ENCODE measurements at regions not wholly inside any gene's neighbourhood (a gene's known extent, or its start where the extent isn't known, plus 50 kb on each side); places are given as distances from the start of the nearest gene placed in this dataset.
"Not testable (repeated sequence)": the region's sequence is repeated elsewhere in the genome, so short reads cannot be mapped to it uniquely, and the experiment has no call there.

- no peak for DNase-seq
- in situ Hi-C loops (cut with HindIII; ENCODE audit: low pct_ligation_motif_present, low pct_unique_long_range_greater_than_20kb, low sequenced_read_pairs), result no loop called here
Measured at GRCh38 chr5:86465052-86465838, 152.5 kb upstream of the COX7C start.

GRCh38 chr5:86466721-86467120, 151.0 kb upstream of the COX7C start:
- in situ Hi-C loops (cut with HindIII; ENCODE audit: low pct_ligation_motif_present, low pct_unique_long_range_greater_than_20kb, low sequenced_read_pairs), result not testable (repeated sequence)

GRCh38 chr5:86482008-86482407, 135.7 kb upstream of the COX7C start:
- no peak for DNase-seq
- in situ Hi-C loops (cut with HindIII; ENCODE audit: low pct_ligation_motif_present, low pct_unique_long_range_greater_than_20kb, low sequenced_read_pairs), result no loop called here

More at GRCh38 chr5:86466721-86467120, 151.0 kb upstream of the COX7C start:
- DNase-seq, result not testable (repeated sequence)

GRCh38 chr5:86493777-86494176, 124.0 kb upstream of the COX7C start:
- DNase-seq, result no peak
- in situ Hi-C loops (cut with HindIII; ENCODE audit: low pct_ligation_motif_present, low pct_unique_long_range_greater_than_20kb, low sequenced_read_pairs), result no loop called here

GRCh38 chr5:86500947-86501346, 116.8 kb upstream of the COX7C start:
- in situ Hi-C loops (cut with HindIII; ENCODE audit: low pct_ligation_motif_present, low pct_unique_long_range_greater_than_20kb, low sequenced_read_pairs), result no loop called here
- DNase-seq, result peak; percentile 3

GRCh38 chr5:86507574-86507973, 110.2 kb upstream of the COX7C start:
- in situ Hi-C loops (cut with HindIII; ENCODE audit: low pct_ligation_motif_present, low pct_unique_long_range_greater_than_20kb, low sequenced_read_pairs), result no loop called here
- no peak for DNase-seq

GRCh38 chr5:86510330-86510915, 107.3 kb upstream of the COX7C start:
- in situ Hi-C loops (cut with HindIII; ENCODE audit: low pct_ligation_motif_present, low pct_unique_long_range_greater_than_20kb, low sequenced_read_pairs); DNase-seq: not testable (repeated sequence)

GRCh38 chr5:86523718-86524117, 94.0 kb upstream of the COX7C start:
- in situ Hi-C loops (cut with HindIII; ENCODE audit: low pct_ligation_motif_present, low pct_unique_long_range_greater_than_20kb, low sequenced_read_pairs), result no loop called here
- no peak for DNase-seq

- DNase-seq, result no peak
- in situ Hi-C loops (cut with HindIII; ENCODE audit: low pct_ligation_motif_present, low pct_unique_long_range_greater_than_20kb, low sequenced_read_pairs), result no loop called here
Measured at GRCh38 chr5:86525622-86526021, 92.1 kb upstream of the COX7C start.

- in situ Hi-C loops (cut with HindIII; ENCODE audit: low pct_ligation_motif_present, low pct_unique_long_range_greater_than_20kb, low sequenced_read_pairs), result no loop called here
- no peak for DNase-seq
Measured at GRCh38 chr5:86526811-86527348, 90.9 kb upstream of the COX7C start.

- no peak for DNase-seq
- in situ Hi-C loops (cut with HindIII; ENCODE audit: low pct_ligation_motif_present, low pct_unique_long_range_greater_than_20kb, low sequenced_read_pairs), result no loop called here
Measured at GRCh38 chr5:86532429-86532828, 85.3 kb upstream of the COX7C start.

- DNase-seq, result no peak
- in situ Hi-C loops (cut with HindIII; ENCODE audit: low pct_ligation_motif_present, low pct_unique_long_range_greater_than_20kb, low sequenced_read_pairs), result no loop called here
Measured at GRCh38 chr5:86536396-86536795, 81.3 kb upstream of the COX7C start.

- in situ Hi-C loops (cut with HindIII; ENCODE audit: low pct_ligation_motif_present, low pct_unique_long_range_greater_than_20kb, low sequenced_read_pairs), result no loop called here
- DNase-seq, result no peak
Measured at GRCh38 chr5:86542532-86542931, 75.2 kb upstream of the COX7C start.

GRCh38 chr5:86546044-86546443, 71.7 kb upstream of the COX7C start:
- no peak for DNase-seq
- in situ Hi-C loops (cut with HindIII; ENCODE audit: low pct_ligation_motif_present, low pct_unique_long_range_greater_than_20kb, low sequenced_read_pairs), result no loop called here

- DNase-seq, result peak; percentile 22
- in situ Hi-C loops (cut with HindIII; ENCODE audit: low pct_ligation_motif_present, low pct_unique_long_range_greater_than_20kb, low sequenced_read_pairs), result no loop called here
Measured at GRCh38 chr5:86546582-86546981, 71.2 kb upstream of the COX7C start.

GRCh38 chr5:86554638-86555037, 63.1 kb upstream of the COX7C start:
- in situ Hi-C loops (cut with HindIII; ENCODE audit: low pct_ligation_motif_present, low pct_unique_long_range_greater_than_20kb, low sequenced_read_pairs), result no loop called here

GRCh38 chr5:86557920-86558319, 59.8 kb upstream of the COX7C start:
- in situ Hi-C loops (cut with HindIII; ENCODE audit: low pct_ligation_motif_present, low pct_unique_long_range_greater_than_20kb, low sequenced_read_pairs), result no loop called here
- no peak for DNase-seq

More at GRCh38 chr5:86554638-86555037, 63.1 kb upstream of the COX7C start:
- DNase-seq, result no peak

- DNase-seq, result no peak
- in situ Hi-C loops (cut with HindIII; ENCODE audit: low pct_ligation_motif_present, low pct_unique_long_range_greater_than_20kb, low sequenced_read_pairs), result no loop called here
Measured at GRCh38 chr5:86565197-86565789, 52.4 kb upstream of the COX7C start.

- DNase-seq, result not testable (repeated sequence)
Measured at GRCh38 chr5:86566030-86566429, 51.7 kb upstream of the COX7C start.

More at GRCh38 chr5:86566030-86566429, 51.7 kb upstream of the COX7C start:
- in situ Hi-C loops (cut with HindIII; ENCODE audit: low pct_ligation_motif_present, low pct_unique_long_range_greater_than_20kb, low sequenced_read_pairs), result not testable (repeated sequence)

Measured in ACHN (cell line).